Psoas muscle (tissue), 7 donors: ENCODE measurements at regions not wholly inside any gene's neighbourhood (a gene's known extent, or its start where the extent isn't known, plus 50 kb on each side); places are given as distances from the start of the nearest gene placed in this dataset.
"Not testable (repeated sequence)": the region's sequence is repeated elsewhere in the genome, so short reads cannot be mapped to it uniquely, and the experiment has no call there.

Experiments
- ATAC-seq, 4 donors: fragments of 200-7000 bp; cut with Tn5 transposase; one replicate each; pipeline ENCODE4 v1.9.1; 2020; ENCODE audit warnings: moderate library complexity in 3 of 4, mild to moderate bottlenecking in 2 of 4
- DNase-seq, 2 donors: peaks; one replicate each; pipeline ENCODE4 v3.0.0-alpha.2; 2020
- H3K27ac ChIP-seq: fragments of 200-600 bp; one replicate; pipeline ENCODE4 v1.8.0; 2022
- H3K27me3 ChIP-seq, 3 donors: fragments of 200-600 bp in 1 of 3; one replicate each; pipeline versions ENCODE4 v1.6.1 to v1.8.0; 2013 to 2022; ENCODE audit warnings: low read length in 2 of 3, mild to moderate bottlenecking in 2 of 3, moderate library complexity in 1 of 3; ENCODE audit not compliant: insufficient read depth in 3 of 3
- H3K36me3 ChIP-seq, 2 donors: fragments of 200-600 bp in 1 of 2; one replicate each; pipeline versions ENCODE4 v1.6.1 to v1.8.0; 2013 to 2022; ENCODE audit warnings: low read depth in 1 of 2, mild to moderate bottlenecking in 1 of 2, moderate library complexity in 1 of 2; ENCODE audit not compliant: insufficient read depth in 1 of 2
- H3K4me1 ChIP-seq: fragments of 200-600 bp; one replicate; pipeline ENCODE4 v1.8.0; 2022
- H3K4me3 ChIP-seq: fragments of 200-600 bp; one replicate; pipeline ENCODE4 v1.8.0; 2022; ENCODE audit warnings: mild to moderate bottlenecking
- H3K9me3 ChIP-seq: fragments of 200-600 bp; one replicate; pipeline ENCODE4 v1.8.0; 2022
- WGBS, 3 donors: extraction: QIAGEN DNeasy Blood & Tissue Kit; methylation state at CpG; one replicate each; pipeline versions ENCODE4 v1.1.6 to v1.1.7; 2013; 5-methylcytosine and 5-hydroxymethylcytosine counted together
- intact Hi-C, 2 donors: fragments of 100-400 bp; cut with DNase I; formaldehyde crosslinking; loops; one replicate each; pipeline versions ENCODE4 v1.11.0 to v1.14.2; 2022
- TF ChIP-seq, protein P1 (sequence below): fragments of 200-600 bp; IDR thresholded peaks from one replicate; pipeline ENCODE4 v1.8.0; 2022; ENCODE audit warnings: antibody characterized with exemption
- donor health status: healthy with polysubstance abuse.
- donor health status: DM: no; HTN: no; CAD: no; lungs with moderate emphysema.
- donor health status: Bipolar disorder and iron deficiency.
- donor health status: healthy.
- donor health status: DM: yes; HTN: yes; CAD: no.
- donor health status: DM: no; HTN: no; CAD: no.
- donor health status: DM: yes; HTN: yes; CAD: no.

DNA sequence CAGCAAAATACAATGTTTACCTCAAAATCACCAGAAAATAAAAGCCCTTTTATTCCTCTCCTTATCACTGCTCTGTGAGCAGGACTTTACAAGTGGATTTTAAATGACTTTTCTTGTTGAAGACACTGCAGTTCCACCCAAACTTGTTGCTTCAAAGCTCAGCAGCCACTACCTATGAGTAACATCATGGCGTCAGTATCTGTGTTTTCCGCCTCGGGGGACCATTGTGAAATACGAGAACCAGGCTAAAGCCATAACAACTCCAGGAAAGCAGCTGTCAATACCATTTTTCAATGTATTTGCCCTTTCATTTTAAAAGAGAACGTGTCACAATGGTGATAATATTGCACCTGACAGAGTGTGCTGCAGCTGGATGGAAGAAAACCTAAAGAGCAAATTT is 284.0 kb upstream of the RNF32 start:
- Histone ChIP-seq H3K9me3 (no peaks in the 10 kb centered on the region), H3K27ac (no peak overlapping the region), H3K4me1 (no peaks in the 10 kb centered on the region), H3K36me3 (no peaks in the 10 kb centered on the region), H3K27me3 (no peaks in the 10 kb centered on the region), H3K4me3 (no peak overlapping the region)
- WGBS, 3 donors = 56 to 61% (median 59%) methylated on average over 5 of the region's 5 CpGs
- ATAC-seq = no peak
- intact Hi-C loops = no loop called here
- DNase-seq = no peak
- TF ChIP-seq, protein P1, sequence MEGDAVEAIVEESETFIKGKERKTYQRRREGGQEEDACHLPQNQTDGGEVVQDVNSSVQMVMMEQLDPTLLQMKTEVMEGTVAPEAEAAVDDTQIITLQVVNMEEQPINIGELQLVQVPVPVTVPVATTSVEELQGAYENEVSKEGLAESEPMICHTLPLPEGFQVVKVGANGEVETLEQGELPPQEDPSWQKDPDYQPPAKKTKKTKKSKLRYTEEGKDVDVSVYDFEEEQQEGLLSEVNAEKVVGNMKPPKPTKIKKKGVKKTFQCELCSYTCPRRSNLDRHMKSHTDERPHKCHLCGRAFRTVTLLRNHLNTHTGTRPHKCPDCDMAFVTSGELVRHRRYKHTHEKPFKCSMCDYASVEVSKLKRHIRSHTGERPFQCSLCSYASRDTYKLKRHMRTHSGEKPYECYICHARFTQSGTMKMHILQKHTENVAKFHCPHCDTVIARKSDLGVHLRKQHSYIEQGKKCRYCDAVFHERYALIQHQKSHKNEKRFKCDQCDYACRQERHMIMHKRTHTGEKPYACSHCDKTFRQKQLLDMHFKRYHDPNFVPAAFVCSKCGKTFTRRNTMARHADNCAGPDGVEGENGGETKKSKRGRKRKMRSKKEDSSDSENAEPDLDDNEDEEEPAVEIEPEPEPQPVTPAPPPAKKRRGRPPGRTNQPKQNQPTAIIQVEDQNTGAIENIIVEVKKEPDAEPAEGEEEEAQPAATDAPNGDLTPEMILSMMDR = no peak

DNA sequence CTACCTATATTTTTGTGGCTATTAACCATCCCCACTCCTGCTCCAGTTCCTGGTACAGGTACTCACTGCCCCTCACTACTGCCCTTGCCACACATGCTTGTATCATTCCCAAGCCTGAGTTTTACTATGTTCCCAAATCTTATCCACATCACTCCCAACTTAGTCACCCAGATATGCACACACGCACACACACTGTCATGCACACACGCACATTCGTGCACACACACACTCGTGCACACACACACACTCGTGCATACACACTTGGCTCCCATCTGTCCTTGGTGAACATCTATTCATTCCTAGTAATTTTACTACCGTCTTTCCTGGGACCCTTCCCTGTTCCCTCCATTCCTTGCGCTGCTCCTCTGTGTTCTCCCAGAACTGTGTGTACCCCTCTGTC is 287.2 kb upstream of the RNF32 start:
- no peak for ATAC-seq

DNA sequence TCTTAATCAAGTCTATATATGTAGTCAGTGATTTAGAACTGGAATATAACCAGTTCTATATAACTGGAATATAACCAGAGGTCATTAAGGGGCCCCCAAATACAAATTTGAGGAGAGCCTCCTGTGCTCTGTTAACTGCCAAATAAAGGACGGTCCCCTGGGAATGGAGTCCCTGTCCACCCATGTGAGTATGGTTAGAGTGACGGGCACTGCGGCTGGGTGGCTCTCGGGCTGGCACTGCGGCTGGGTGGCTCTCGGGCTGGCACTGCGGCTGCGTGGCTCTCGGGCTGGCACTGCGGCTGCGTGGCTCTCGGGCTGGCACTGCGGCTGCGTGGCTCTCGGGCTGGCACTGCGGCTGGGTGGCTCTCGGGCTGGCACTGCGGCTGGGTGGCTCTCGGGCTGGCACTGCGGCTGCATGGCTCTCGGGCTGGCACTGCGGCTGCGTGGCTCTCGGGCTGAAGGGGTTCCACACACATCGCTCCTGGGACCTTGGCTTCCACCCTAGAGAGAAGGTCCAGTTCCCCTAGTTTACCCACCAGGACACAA is 292.8 kb upstream of the RNF32 start:
- H3K27me3 ChIP-seq, H3K27ac ChIP-seq, H3K4me1 ChIP-seq, intact Hi-C loops, H3K4me3 ChIP-seq, H3K36me3 ChIP-seq, H3K9me3 ChIP-seq, DNase-seq: not testable (repeated sequence)
- WGBS, 3 donors = 67 to 83% (median 82%) methylated on average over 25 of the region's 25 CpGs
- ATAC-seq = peak in 2 of 4 donors; percentile 51 to 61

More for the DNA sequence above, 287.2 kb upstream of the RNF32 start:
- intact Hi-C loops = no loop called here
- H3K4me3 ChIP-seq = no peak overlapping the region
- DNase-seq = no peak
- WGBS, 3 donors = 80 to 88% (median 85%) methylated on average over 7 of the region's 7 CpGs
- TF ChIP-seq, protein P1 = no peak
- H3K36me3 ChIP-seq = no peaks in the 10 kb centered on the region
- no peak overlapping the region for H3K27ac ChIP-seq
- H3K9me3 ChIP-seq = no peaks in the 10 kb centered on the region
- H3K4me1 ChIP-seq = no peaks in the 10 kb centered on the region
- no peaks in the 10 kb centered on the region for H3K27me3 ChIP-seq

DNA sequence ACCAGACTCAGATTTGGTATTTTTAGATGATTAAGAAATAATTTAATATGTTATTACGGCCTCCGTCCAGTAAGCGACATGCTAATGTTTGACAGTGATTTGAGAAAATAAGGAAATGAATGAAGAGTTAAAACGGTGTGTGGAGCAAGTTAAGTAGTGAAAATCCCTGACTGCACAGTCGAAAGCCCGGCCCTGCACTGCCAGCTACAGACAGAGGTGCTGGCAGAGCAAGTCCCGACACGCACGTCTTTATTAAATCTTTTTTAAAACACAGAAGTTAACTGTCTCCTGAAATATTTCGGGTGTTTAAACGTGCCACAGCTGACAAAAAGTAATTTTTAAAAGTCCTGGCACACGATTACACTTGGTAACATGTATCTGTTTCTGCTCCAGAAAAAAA is 293.4 kb upstream of the RNF32 start:
- H3K27me3 ChIP-seq = no peaks in the 10 kb centered on the region
- no peaks in the 10 kb centered on the region for H3K9me3 ChIP-seq
- TF ChIP-seq, protein P1 = no peak
- intact Hi-C loops = no loop called here
- H3K36me3 ChIP-seq = no peaks in the 10 kb centered on the region
- DNase-seq = no peak
- H3K4me3 ChIP-seq = no peak overlapping the region
- no peaks in the 10 kb centered on the region for H3K4me1 ChIP-seq
- H3K27ac ChIP-seq = no peak overlapping the region
- no peak for ATAC-seq
- 33 to 46% (median 39%) methylated on average over 12 of the region's 12 CpGs for whole genome bisulfite sequencing, 3 donors

DNA sequence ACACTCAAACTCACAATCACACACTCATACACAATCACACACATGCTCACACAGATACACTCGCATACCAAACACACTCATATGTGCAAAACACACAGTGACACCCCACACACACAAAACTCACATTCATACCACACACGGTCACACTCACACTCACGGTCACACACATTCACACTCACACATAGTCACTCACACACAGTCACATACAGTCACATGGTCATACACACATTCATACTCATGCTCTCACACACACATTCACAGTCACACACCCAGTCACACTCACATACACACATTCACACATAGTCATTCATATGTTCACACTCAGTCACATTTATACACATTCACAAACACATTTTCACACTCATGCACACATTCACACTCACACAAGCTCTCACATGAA is 296.0 kb upstream of the RNF32 start:
- DNase-seq (no peak), ATAC-seq (no peak)
- Histone ChIP-seq H3K27me3 (peaks cover 0 to 2% (median 0%) of the 10 kb centered on the region in 3 donors), H3K9me3 (no peaks in the 10 kb centered on the region), H3K4me1 (no peaks in the 10 kb centered on the region), H3K36me3 (no peaks in the 10 kb centered on the region), H3K4me3 (no peak overlapping the region), H3K27ac (no peak overlapping the region)
- intact Hi-C loops = no loop called here
- TF ChIP-seq, protein P1 = no peak
- WGBS, 3 donors = 94 to 99% (median 96%) methylated on average over 3 of the region's 3 CpGs
